Aorta (tissue), 5 donors: ENCODE measurements at regions not wholly inside any gene's neighbourhood (a gene's known extent, or its start where the extent isn't known, plus 50 kb on each side); places are given as distances from the start of the nearest gene placed in this dataset.
"Not testable (repeated sequence)": the region's sequence is repeated elsewhere in the genome, so short reads cannot be mapped to it uniquely, and the experiment has no call there.

Source experiments
- ATAC-seq: fragments of 200-7000 bp; cut with Tn5 transposase; one replicate; pipeline ENCODE4 v1.9.1; 2022; ENCODE audit warnings: moderate library complexity; ENCODE audit not compliant: low FRiP score
- DNase-seq, 2 donors: peaks; one replicate each; pipeline ENCODE4 v3.0.0-alpha.2; 2020
- H3K27ac ChIP-seq, 2 donors: one replicate each; pipeline ENCODE4 v1.5.1; 2013; ENCODE audit warnings: low read length in 2 of 2, mild to moderate bottlenecking in 2 of 2, moderate library complexity in 2 of 2, control low read depth in 1 of 2, inconsistent platforms in 1 of 2, low read depth in 1 of 2
- H3K27me3 ChIP-seq, 2 donors: one replicate each; pipeline ENCODE4 v1.6.1; 2013; ENCODE audit warnings: control low read depth in 1 of 2, low read length in 1 of 2, mild to moderate bottlenecking in 1 of 2, moderate library complexity in 1 of 2; ENCODE audit not compliant: insufficient read depth in 2 of 2, control insufficient read depth in 1 of 2
- H3K36me3 ChIP-seq, 2 donors: one replicate each; pipeline ENCODE4 v1.6.1; 2013; ENCODE audit warnings: control low read depth in 1 of 2, low read length in 1 of 2, mild to moderate bottlenecking in 1 of 2; ENCODE audit not compliant: insufficient read depth in 2 of 2, control insufficient read depth in 1 of 2
- H3K4me1 ChIP-seq, 2 donors: one replicate each; pipeline ENCODE4 v1.6.1; 2013; ENCODE audit warnings: low read length in 2 of 2, control low read depth in 1 of 2, mild to moderate bottlenecking in 1 of 2, moderate library complexity in 1 of 2; ENCODE audit not compliant: insufficient read depth in 2 of 2, control insufficient read depth in 1 of 2
- H3K4me3 ChIP-seq, 2 donors: one replicate each; pipeline ENCODE4 v1.5.1; 2013; ENCODE audit warnings: low read length in 2 of 2, control low read depth in 1 of 2, mild to moderate bottlenecking in 1 of 2
- H3K9me3 ChIP-seq: one replicate; pipeline ENCODE4 v1.6.1; 2013; ENCODE audit warnings: mild to moderate bottlenecking, low read length; ENCODE audit not compliant: control insufficient read depth
- WGBS, 2 donors: extraction: QIAGEN DNeasy Blood & Tissue Kit; methylation state at CpG; one replicate each; pipeline ENCODE4 v1.1.7; 2013; 5-methylcytosine and 5-hydroxymethylcytosine counted together
- intact Hi-C, 2 donors: fragments of 100-400 bp; cut with DNase I; formaldehyde crosslinking; loops; one replicate each; pipeline versions ENCODE4 v1.14.2 to v1.15.0; 2022
- donor health status: healthy with polysubstance abuse.
- donor health status: Bipolar disorder and iron deficiency.
- donor health status: DM: no; HTN: no; CAD: no.
- donor health status: DM: no; HTN: no; CAD: no.
- donor health status: DM: yes; HTN: yes; CAD: no.

DNA sequence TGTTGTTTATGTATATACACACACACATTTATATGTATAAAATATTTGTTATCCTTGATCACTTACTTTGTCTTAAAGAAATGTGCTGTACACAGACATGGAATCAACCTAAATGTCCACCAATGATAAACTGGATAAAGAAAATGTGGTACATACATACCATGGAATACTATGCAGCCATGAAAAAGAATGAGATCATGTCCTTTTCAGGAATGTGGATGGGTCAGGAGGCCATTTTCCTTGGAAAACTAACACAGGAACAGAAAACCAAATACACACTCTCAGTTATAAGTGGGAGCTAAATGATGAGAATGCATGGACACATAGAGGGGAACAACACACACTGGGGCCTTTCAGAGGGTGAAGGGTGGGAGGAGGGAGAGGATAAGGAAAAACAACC lies 534.7 kb downstream of the FLRT2 start:
- H3K36me3 ChIP-seq, H3K4me1 ChIP-seq, DNase-seq, ATAC-seq, H3K9me3 ChIP-seq, H3K27ac ChIP-seq, intact Hi-C loops, H3K27me3 ChIP-seq, H3K4me3 ChIP-seq: not testable (repeated sequence)

DNA sequence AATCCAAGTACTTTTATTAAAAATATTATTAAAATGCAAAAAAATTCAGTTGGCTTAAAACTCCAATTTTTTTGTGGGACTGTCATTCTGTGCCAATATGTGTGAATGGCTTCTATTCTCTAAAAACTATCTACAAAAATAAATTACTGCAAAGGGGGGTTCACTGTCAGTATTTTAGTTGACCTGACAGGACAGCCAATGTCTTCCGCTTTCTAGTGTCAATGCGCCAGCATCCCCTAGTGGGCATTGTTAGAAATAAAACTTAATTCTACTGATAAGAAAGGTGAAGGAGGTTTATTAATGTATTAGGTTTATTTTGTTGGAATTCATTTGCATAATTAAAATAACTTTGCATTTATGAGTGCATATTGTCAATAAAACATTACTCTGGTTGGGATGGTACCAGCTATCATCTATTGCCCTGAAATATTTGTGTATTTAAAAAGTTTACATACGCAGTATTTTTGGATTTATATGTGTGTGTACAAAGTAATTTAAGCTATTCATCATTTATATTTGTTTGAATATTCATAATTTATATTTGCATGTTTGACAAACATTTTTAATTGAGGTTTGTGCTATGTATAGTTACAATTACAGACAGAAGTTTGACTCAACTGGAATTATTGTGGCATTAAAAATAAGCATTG lies 527.2 kb downstream of the FLRT2 start:
- ATAC-seq (no peak), DNase-seq (no peak)
- WGBS, 2 donors = 43 to 48% methylated on average over 3 of the region's 3 CpGs
- Histone ChIP-seq H3K4me3 (no peak overlapping the region), H3K9me3 (no peaks in the 10 kb centered on the region), H3K27me3 (no peaks in the 10 kb centered on the region), H3K36me3 (no peaks in the 10 kb centered on the region), H3K4me1 (no peaks in the 10 kb centered on the region), H3K27ac (no peak overlapping the region)
- intact Hi-C loops = no loop called here

DNA sequence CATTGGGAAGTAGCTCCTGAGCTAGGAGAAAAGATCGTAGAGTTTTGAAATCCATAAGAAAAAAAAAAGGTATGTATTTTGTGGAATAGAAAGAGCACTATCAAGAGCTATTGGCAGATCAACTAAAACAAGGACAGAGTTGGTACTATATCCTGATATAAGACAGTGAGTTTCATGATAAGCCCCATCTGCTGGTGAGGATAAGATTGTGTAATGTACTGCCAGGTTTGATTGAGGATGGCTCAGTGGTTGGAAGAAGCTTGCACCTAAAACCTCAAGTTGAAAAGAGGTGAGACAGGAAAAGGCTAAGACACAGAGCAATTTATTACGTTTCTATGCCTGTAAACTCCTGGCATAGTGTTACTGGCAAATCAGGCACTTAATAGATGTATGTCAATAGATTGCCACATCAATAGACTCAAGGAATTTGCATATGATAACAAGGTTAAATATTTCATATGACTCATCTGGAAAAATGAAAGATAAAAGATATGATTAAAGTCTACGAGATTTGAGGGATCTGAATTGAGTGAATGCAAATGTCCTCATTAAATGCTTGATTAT lies 525.6 kb downstream of the FLRT2 start:
- DNase-seq (no peak), ATAC-seq (no peak)
- H3K4me3 ChIP-seq = no peak overlapping the region
- no peaks in the 10 kb centered on the region for H3K4me1 ChIP-seq
- H3K27me3 ChIP-seq = no peaks in the 10 kb centered on the region
- H3K9me3 ChIP-seq = no peaks in the 10 kb centered on the region
- H3K36me3 ChIP-seq = no peaks in the 10 kb centered on the region
- intact Hi-C loops = no loop called here
- WGBS, 2 donors = 47 to 55% methylated on average over 3 of the region's 3 CpGs
- H3K27ac ChIP-seq = no peak overlapping the region

DNA sequence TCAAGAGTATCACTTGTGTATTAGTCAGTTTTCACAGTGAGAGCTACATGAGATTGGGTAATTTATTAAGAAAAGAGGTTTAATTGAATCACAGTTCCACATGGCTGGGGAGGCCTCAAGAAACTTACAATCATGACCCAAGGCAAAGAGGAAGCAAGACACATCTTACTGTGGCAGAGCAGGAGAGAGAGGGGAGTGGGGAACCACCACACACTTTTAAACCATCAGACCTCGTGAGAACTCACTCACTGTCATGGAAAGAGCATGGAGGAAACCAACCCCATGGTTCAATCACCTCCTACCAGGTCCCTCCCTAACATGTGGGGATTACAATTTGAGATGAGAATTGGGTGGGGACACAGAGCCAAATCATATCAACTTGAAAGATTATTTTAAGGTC lies 522.9 kb downstream of the FLRT2 start:
- Histone ChIP-seq H3K27me3 (no peaks in the 10 kb centered on the region), H3K36me3 (no peaks in the 10 kb centered on the region), H3K4me3 (no peak overlapping the region), H3K27ac (no peak overlapping the region), H3K9me3 (no peaks in the 10 kb centered on the region), H3K4me1 (no peaks in the 10 kb centered on the region)
- DNase-seq (no peak), ATAC-seq (no peak)
- 73 to 88% methylated on average over 1 of the region's 1 CpG for WGBS, 2 donors
- intact Hi-C loops = no loop called here

DNA sequence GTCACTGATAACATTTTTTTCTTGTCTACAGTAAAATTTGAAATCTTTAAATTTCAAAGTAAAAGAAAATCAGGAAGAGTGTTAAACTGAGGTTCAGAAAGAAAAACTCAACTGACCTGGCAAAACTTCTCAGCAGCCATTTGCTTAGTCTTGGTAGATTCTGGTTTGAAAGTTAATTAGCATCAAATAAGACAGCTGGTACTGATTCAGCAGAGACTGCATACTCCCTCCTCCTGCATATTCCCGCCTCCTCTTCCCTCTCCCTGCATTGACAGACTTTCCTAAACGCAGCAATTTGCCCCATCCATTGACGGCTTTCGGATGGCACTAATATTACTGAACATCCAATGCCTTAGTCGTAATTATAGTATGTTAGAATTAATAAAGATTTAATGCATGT lies 520.8 kb downstream of the FLRT2 start:
- DNase-seq (no peak), ATAC-seq (no peak)
- no peak overlapping the region for H3K4me3 ChIP-seq
- no peaks in the 10 kb centered on the region for H3K27me3 ChIP-seq
- no peaks in the 10 kb centered on the region for H3K9me3 ChIP-seq
- no peaks in the 10 kb centered on the region for H3K4me1 ChIP-seq
- no peak overlapping the region for H3K27ac ChIP-seq
- no peaks in the 10 kb centered on the region for H3K36me3 ChIP-seq
- WGBS, 2 donors = 84 to 88% methylated on average over 5 of the region's 5 CpGs
- intact Hi-C loops = no loop called here

DNA sequence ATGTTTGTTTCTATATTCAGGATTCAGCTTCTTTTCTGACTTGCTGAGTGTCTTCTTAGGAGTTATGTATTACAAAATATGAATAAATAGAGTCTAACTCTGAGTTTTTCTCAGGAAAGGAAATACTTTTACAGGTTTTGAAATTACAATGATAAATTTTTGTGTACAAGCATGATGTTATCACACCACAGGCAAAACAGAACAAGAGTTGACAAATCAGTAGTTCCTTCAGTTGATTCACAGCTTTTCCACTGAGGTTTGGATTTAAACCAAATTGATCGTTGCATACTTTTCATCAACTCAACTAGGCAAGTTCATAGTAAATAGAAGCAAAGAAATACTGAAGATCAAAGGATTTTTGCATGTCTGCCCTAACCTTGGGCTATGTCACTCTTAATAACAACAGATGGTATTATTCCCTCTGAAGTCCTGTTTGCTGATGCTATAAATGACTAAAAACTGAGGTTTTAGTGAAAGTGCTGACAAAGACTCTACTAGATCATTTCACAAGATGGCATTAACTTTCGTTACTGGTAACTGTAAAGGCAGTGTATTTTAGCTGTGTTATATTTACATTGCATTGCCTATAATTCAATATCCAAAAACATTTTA lies 520.2 kb downstream of the FLRT2 start:
- no peak for ATAC-seq
- Histone ChIP-seq H3K27me3 (no peaks in the 10 kb centered on the region), H3K4me3 (no peak overlapping the region), H3K9me3 (no peaks in the 10 kb centered on the region), H3K36me3 (no peaks in the 10 kb centered on the region), H3K27ac (no peak overlapping the region), H3K4me1 (no peaks in the 10 kb centered on the region)
- intact Hi-C loops = no loop called here
- WGBS, 2 donors = 53 to 55% methylated on average over 2 of the region's 2 CpGs
- no peak for DNase-seq

DNA sequence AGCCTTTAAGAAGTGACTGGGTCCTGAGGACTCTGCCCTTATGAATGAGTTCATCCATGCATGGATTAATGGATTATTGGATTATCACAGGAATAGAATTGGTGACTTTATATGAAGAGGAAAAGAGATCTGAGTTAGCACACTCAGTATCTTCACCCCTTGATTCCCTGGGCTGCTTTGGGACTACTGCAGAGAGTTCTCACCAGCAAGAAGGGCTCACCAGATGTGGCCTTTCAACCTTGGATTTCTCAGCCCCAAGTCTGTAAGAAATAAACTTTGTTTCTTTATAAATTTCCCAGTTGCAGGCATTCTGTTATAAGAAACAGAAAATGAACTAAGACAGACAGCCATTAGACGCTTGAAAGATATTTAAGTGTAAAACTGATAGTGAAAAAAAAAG lies 509.2 kb downstream of the FLRT2 start:
- 31 to 56% methylated on average over 1 of the region's 1 CpG for WGBS, 2 donors

DNA sequence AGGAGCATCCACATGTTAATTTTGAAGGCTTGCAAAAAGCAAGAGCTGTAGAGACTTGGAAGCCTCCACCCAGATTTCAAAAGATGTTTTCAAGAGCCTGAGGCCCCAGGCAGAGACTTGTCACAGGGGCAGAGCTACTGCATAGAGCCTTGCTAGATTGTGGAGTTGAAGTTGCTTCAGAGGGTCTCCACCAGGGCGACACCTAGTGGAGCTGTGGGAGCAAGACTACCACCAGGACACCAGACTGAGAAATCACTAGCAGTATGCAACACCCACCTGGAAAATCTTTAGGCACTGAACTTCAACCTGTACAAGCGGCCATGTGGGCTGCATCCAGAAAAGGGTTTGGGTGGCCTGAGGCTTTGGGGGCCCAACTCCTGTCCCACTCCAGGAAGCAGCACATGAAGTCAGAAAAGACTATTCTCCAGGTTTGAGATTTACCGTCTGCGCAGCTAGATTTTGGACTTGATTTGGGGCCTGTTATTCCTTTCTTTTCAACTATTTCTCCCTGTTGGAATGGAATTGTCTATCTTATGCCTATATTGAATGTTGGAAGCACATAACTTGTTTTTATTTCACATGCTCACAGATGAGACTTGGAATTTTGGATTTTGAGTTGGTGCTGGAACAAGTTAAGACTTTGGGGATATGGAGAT lies 508.6 kb downstream of the FLRT2 start:
- WGBS, 2 donors = 81 to 83% methylated on average over 4 of the region's 4 CpGs
- Histone ChIP-seq H3K9me3 (no peaks in the 10 kb centered on the region), H3K27me3 (no peaks in the 10 kb centered on the region), H3K27ac (no peak overlapping the region), H3K4me1 (no peaks in the 10 kb centered on the region), H3K4me3 (no peak overlapping the region), H3K36me3 (no peaks in the 10 kb centered on the region)
- ATAC-seq (peak; percentile 44), DNase-seq (peak in 1 of 2 donors; percentile 53)
- intact Hi-C loops = no loop called here

More for the DNA sequence above, 509.2 kb downstream of the FLRT2 start:
- Histone ChIP-seq H3K9me3 (no peaks in the 10 kb centered on the region), H3K4me3 (no peak overlapping the region), H3K27me3 (no peaks in the 10 kb centered on the region), H3K27ac (no peak overlapping the region), H3K36me3 (no peaks in the 10 kb centered on the region), H3K4me1 (no peaks in the 10 kb centered on the region)
- ATAC-seq (no peak), DNase-seq (no peak)
- intact Hi-C loops = no loop called here

DNA sequence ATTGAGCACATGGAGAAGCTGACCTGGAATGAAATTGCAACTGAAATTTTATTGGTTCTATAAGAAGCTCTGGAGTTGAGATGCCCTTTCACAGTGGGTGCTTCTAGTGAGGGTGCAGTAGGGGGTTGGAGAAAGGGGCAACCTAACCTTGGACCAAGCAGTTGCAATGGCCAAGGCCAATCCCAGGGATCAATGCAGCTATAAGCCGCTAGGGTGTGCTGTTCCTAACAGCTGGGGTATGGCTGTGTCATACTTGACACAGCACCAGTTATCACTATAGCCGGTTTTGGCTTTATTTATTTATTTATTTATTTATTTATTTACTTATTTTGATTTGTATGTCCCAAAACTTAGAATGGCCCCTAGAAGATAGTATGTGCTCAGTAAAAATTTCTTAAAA lies 505.9 kb downstream of the FLRT2 start:
- Histone ChIP-seq H3K27me3 (no peaks in the 10 kb centered on the region), H3K4me3 (no peak overlapping the region), H3K4me1 (no peaks in the 10 kb centered on the region), H3K9me3 (no peaks in the 10 kb centered on the region), H3K27ac (no peak overlapping the region), H3K36me3 (no peaks in the 10 kb centered on the region)
- ATAC-seq (no peak), DNase-seq (no peak)
- WGBS, 2 donors = 37 to 42% methylated on average over 2 of the region's 2 CpGs
- intact Hi-C loops = no loop called here
